Neural progenitor cell (in vitro differentiated cells): ENCODE measurements at regions not wholly inside any gene's neighbourhood (a gene's known extent, or its start where the extent isn't known, plus 50 kb on each side); places are given as distances from the start of the nearest gene placed in this dataset.

ENCODE experiments used
- CTCF ChIP-seq: fragments of 200-600 bp; sonication (generic); IDR thresholded peaks from 2 replicates; pipeline ENCODE4 v1.5.1; 2017; ENCODE audit warnings: antibody characterized with exemption, mild to moderate bottlenecking
- EZH2phosphoT487 ChIP-seq: fragments of 200-600 bp; sonication (generic); IDR thresholded peaks from 2 replicates; pipeline ENCODE4 v1.6.1; 2017; ENCODE audit warnings: antibody characterized with exemption

GRCh38 chr10:78640796-78641636, 427.8 kb upstream of the ZMIZ1 start:
- TF ChIP-seq CTCF (no peak), EZH2phosphoT487 (no peak)
